ELR (cell line): ENCODE measurements at regions not wholly inside any gene's neighbourhood (a gene's known extent, or its start where the extent isn't known, plus 50 kb on each side); places are given as distances from the start of the nearest gene placed in this dataset.
A peak's percentile ranks its signal among the peaks of the same experiment; 100 is the strongest.
"Not testable (repeated sequence)": the region's sequence is repeated elsewhere in the genome, so short reads cannot be mapped to it uniquely, and the experiment has no call there.

ENCODE experiments used
- DNase-seq: peaks from one replicate; pipeline ENCODE4 v3.0.0-alpha.2; 2015; ENCODE audit warnings: low read depth

- DNase-seq, result no peak
These were observed 150.9 kb upstream of the SLC35G4 start for GRCh38 chr18:11458447-11458846.

GRCh38 chr18:11457853-11458252 lies 151.5 kb upstream of the SLC35G4 start:
- DNase-seq, result not testable (repeated sequence)

- no peak for DNase-seq
These were observed 155.4 kb upstream of the SLC35G4 start for GRCh38 chr18:11454040-11454439.

- DNase-seq, result not testable (repeated sequence)
These were observed 165.2 kb upstream of the SLC35G4 start for GRCh38 chr18:11444169-11444568.

- no peak for DNase-seq
These were observed 172.3 kb upstream of the SLC35G4 start for GRCh38 chr18:11437046-11437445.

GRCh38 chr18:11432360-11432811 lies 177.0 kb upstream of the SLC35G4 start:
- no peak for DNase-seq

GRCh38 chr18:11429876-11430275 lies 179.5 kb upstream of the SLC35G4 start:
- no peak for DNase-seq

- DNase-seq, result no peak
These were observed 184.2 kb upstream of the SLC35G4 start for GRCh38 chr18:11425211-11425610.

- DNase-seq, result no peak
These were observed 190.1 kb upstream of the SLC35G4 start for GRCh38 chr18:11419338-11419737.

- no peak for DNase-seq
These were observed 196.6 kb upstream of the SLC35G4 start for GRCh38 chr18:11412811-11413210.

- peak; percentile 2 for DNase-seq
These were observed 198.3 kb upstream of the SLC35G4 start for GRCh38 chr18:11411048-11411447.

- DNase-seq, result no peak
These were observed 200.8 kb upstream of the SLC35G4 start for GRCh38 chr18:11408555-11409065.

- DNase-seq, result peak; percentile 66
These were observed 201.5 kb upstream of the SLC35G4 start for GRCh38 chr18:11407940-11408339.

GRCh38 chr18:11405804-11406203 lies 203.6 kb upstream of the SLC35G4 start:
- no peak for DNase-seq

- no peak for DNase-seq
These were observed 208.7 kb upstream of the SLC35G4 start for GRCh38 chr18:11400703-11401102.

- peak; percentile 37 for DNase-seq
These were observed 210.8 kb upstream of the SLC35G4 start for GRCh38 chr18:11398625-11399024.

- DNase-seq, result no peak
These were observed 216.2 kb upstream of the SLC35G4 start for GRCh38 chr18:11392980-11393885.

GRCh38 chr18:11392292-11392691 lies 217.1 kb upstream of the SLC35G4 start:
- DNase-seq, result peak; percentile 17

- peak; percentile 82 for DNase-seq
These were observed 217.7 kb upstream of the SLC35G4 start for GRCh38 chr18:11391661-11392060.

- DNase-seq, result no peak
These were observed 220.4 kb upstream of the SLC35G4 start for GRCh38 chr18:11388755-11389680.

- DNase-seq, result peak; percentile 72
These were observed 221.5 kb upstream of the SLC35G4 start for GRCh38 chr18:11387880-11388279.

GRCh38 chr18:11383381-11383780 lies 226.0 kb upstream of the SLC35G4 start:
- no peak for DNase-seq
